ENCODE measurements at regions not wholly inside any gene's neighbourhood (a gene's known extent, or its start where the extent isn't known, plus 50 kb on each side); places are given as distances from the start of the nearest gene placed in this dataset.

DNA sequence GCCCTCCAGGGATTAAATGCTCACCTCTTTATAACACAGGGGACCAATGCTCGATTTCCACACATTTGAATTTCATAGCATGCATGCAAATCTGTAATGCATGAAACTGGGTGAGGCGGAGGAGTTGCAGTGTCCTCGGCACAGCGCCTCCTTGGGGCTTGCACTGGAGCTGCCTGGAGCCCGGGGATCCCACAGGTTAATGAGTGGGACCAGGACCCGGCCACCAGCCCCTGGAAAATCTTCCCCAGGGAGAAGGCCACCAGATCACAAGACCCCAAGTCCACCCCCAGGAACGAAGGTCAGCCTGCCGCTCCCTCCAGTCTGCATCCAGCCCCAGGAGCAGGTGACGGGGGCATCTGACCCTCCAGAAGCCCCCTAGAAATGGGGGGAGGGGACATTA, 119.1 kb downstream of the MN1 start:
- DNase-seq (ENCODE audit: low spot score): no peak

DNA sequence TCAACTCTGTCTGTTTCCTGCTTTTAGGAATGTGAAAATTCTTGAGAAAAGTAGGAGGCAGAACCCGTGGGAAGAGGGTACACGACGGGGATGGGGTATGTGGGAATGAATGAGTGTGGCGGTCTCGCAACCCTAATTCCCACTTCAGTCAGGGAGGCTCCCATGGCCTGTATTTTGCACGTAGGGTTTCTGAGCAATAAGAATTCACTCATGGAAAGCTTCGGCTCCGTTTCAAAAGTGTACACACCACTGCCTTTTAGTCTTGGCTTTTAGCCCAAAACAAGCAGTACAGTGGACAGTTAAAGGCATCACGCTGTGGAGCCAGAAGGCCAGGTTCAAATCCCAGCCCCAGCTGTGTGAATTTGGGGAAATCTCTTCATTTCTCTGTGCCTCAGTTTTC, 116.7 kb downstream of the MN1 start:
- no peak for DNase-seq (ENCODE audit: low spot score)

- DNase-seq (ENCODE audit: low spot score): no peak
These were observed 116.0 kb downstream of the MN1 start for GRCh38 chr22:27685515-27685914.

DNA sequence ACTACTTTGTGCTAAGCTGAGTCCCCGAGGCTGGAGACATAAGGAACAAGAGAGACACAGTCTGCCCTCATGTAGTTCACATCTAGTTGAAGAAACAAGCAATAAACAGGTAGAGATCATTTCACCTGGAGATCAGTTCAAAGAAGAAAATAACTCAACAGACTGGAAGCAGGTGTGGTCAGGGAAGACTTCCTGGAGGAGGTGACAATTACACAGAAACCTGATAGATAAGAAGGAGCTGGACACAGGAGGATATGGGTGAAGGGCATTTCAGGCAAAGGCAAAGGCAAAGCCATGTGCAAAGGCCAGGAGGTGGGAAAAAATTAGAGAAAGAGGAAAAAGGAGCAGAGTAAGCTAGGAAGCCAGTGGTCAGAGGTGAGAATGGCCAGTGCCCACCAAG, 115.6 kb downstream of the MN1 start:
- DNase-seq (ENCODE audit: low spot score): no peak

DNA sequence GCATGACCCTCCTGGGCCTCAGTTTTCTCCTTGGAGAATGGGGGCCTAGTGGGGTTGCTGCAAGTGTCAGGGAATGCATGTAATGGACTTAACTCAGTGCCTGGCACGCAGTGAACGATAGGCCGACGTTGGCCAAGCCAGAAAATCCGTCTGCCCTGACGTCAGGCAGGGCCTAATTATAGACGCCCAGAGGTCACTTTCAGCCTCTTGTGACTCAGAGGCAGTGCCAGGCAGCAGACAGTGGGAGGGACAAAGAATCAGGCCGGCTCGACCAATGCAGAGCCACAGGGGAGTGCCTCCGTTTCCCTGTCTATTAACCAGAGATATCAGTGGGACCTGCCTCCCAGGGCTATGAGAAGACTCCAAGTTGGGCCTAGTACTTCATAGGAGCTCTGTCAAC, 115.0 kb downstream of the MN1 start:
- peak; percentile 49 for DNase-seq (ENCODE audit: low spot score)

GRCh38 chr22:27687984-27688545, 113.5 kb downstream of the MN1 start:
- DNase-seq (ENCODE audit: low spot score): peak; percentile 81

- DNase-seq (ENCODE audit: low spot score): no peak
These were observed 111.9 kb downstream of the MN1 start for GRCh38 chr22:27689664-27690063.

- DNase-seq (ENCODE audit: low spot score): no peak
These were observed 111.0 kb downstream of the MN1 start for GRCh38 chr22:27690599-27690998.

DNA sequence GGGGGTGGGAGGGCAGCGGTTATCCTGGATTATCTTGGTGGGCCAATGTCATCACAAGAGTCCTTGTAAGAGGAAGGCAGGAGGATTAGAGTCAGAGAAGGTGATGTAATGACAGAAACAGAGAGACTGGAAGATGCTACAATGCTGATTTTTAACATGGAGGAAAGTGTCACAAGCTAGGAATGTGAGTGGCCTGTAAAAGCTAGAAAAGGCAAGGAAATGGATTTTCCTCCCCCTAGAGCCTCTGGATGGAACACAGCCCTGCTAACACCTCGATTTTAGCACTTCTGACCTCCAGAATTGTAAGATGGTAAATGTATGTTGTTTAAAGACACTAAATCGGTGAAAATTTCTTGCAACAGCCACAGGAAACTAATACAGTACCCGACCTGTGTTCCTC, 109.3 kb downstream of the MN1 start:
- DNase-seq (ENCODE audit: low spot score): no peak

GRCh38 chr22:27695925-27696324, 105.6 kb downstream of the MN1 start:
- DNase-seq (ENCODE audit: low spot score): no peak

GRCh38 chr22:27697888-27698287, 103.7 kb downstream of the MN1 start:
- no peak for DNase-seq (ENCODE audit: low spot score)
